ENCODE measurements at regions not wholly inside any gene's neighbourhood (a gene's known extent, or its start where the extent isn't known, plus 50 kb on each side); places are given as distances from the start of the nearest gene placed in this dataset.
"Not testable (repeated sequence)": the region's sequence is repeated elsewhere in the genome, so short reads cannot be mapped to it uniquely, and the experiment has no call there.

- TF ChIP-seq CTCF, POLR2A (IDR thresholded peaks at IDR 0.05): not testable (repeated sequence)
Observed at GRCh38 chr2:132347041-132347780, 69.4 kb upstream of the GPR39 start.

Measured in esophagus squamous epithelium (tissue), 4 donors.